GM19351 (cell line): ENCODE measurements at regions not wholly inside any gene's neighbourhood (a gene's known extent, or its start where the extent isn't known, plus 50 kb on each side); places are given as distances from the start of the nearest gene placed in this dataset.

Source experiments
- ATAC-seq: cut with Tn5 transposase; IDR thresholded peaks from one replicate; pipeline ENCODE4 v1.9.1; 2021; ENCODE audit warnings: mild to moderate bottlenecking, moderate library complexity; ENCODE audit not compliant: unreplicated experiment

GRCh38 chr22:48104766-48105165 lies 1342.3 kb downstream of the TBC1D22A start:
- ATAC-seq: no peak

GRCh38 chr22:48104102-48104738 lies 1341.8 kb downstream of the TBC1D22A start:
- ATAC-seq: no peak

- no peak for ATAC-seq
Measured at GRCh38 chr22:48103126-48103875, 1340.9 kb downstream of the TBC1D22A start.

DNA sequence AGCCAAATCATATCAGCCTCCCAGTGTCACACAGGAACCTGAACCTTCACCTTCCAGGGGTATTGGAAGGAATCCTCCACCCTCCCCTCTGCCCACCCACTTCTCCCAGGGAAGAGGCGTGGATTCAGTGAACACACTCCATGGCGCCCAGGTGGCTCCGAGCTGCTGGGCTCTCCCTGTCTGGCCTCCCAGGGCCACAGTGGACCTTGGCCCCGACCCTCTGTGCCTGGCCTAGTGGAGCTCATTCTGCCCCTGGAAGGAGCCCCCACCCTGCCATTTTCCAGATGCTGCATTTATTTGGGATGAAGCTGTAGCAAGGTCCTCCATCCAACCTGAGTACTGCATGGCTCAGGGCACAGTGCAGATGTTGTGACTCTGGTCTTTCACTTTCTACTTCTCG lies 1340.1 kb downstream of the TBC1D22A start:
- ATAC-seq: no peak

GRCh38 chr22:48101704-48102103 lies 1339.3 kb downstream of the TBC1D22A start:
- ATAC-seq: no peak

- ATAC-seq: no peak
Measured at GRCh38 chr22:48100685-48101417, 1338.4 kb downstream of the TBC1D22A start.

DNA sequence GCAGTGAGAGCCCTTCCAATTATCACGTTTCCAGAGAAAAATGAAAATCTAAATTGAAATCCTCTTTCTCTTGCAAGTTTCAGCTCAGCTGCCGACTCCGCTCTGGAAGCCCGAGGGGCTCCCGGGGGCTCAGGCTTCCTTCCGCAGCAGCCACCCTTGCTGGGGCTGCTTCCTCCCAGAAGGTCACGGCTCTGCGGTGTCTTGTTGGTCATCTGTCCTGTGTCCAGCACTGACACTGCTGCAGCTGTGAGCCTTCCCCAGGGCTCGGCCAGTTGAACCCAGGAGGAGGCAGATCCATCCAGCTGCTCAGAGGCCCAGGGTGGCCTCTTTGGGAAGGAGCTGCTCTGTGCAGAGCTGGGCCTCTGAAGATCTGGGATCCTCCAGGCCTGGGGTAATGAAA lies 1337.2 kb downstream of the TBC1D22A start:
- no peak for ATAC-seq

GRCh38 chr22:48099251-48099650 lies 1336.8 kb downstream of the TBC1D22A start:
- no peak for ATAC-seq

GRCh38 chr22:48098921-48099245 lies 1336.4 kb downstream of the TBC1D22A start:
- peak; percentile 7 for ATAC-seq

GRCh38 chr22:48098243-48098920 lies 1335.9 kb downstream of the TBC1D22A start:
- peak; percentile 89 for ATAC-seq

DNA sequence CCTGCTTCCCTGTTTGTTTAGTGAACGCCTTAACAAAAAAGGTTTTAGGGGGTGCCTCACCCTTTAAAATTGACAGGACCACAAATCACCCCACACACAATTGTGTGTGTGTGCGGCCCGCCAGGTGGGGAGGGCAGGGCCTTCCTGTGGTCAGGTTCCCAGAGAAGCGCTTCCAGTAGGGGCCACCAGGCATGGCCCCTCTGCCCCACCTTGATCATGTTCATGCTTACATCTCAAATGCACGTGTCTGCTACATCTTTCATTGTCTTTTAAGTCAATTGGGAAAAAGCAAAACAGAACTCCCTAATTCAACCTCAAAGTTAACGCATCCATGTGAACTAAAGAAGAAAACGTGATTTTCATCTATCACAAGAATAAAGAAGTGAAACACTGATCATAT lies 1335.3 kb downstream of the TBC1D22A start:
- peak; percentile 29 for ATAC-seq

DNA sequence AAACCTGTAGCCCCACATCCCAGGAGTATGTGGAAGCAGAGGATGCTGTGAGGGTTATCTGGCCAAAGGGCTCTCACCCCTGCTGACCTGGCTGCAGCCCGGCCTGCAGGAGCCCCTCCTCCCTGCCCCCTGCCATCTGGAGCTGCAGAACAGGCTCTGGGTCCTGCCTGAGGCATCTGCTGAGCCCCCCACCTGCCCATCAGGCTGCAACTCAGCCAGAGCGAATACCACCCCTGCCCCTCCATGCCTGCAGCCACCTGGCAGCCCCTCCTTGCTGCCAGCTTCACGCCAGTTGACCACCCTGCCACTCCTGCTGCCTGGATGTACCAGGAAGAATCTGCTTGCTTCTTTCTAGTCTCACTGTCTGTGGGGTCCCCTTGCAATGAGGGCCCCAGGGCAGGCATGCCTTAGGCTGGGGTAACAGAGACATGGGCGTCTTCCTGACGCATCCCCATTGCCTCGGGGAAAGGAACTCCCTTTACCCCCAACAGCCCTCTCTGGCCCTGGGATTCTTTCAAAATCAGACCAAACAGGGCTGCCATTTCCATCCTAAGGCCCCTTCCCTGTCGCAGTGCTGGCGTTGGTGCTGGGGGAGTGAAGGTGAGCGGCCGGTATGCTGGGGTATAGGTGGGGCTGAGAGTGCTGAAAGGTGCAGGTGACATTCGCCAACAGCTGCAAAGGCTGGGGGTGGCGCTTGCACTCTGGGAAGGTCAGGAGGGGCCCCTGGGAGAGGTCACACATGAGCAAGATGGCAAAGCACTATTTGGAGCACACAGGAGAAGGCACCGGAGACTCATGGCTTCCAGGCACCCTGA lies 1334.6 kb downstream of the TBC1D22A start:
- no peak for ATAC-seq

- ATAC-seq: no peak
Measured at GRCh38 chr22:48096411-48096810, 1334.0 kb downstream of the TBC1D22A start.

- no peak for ATAC-seq
Measured at GRCh38 chr22:48093981-48094380, 1331.5 kb downstream of the TBC1D22A start.

- no peak for ATAC-seq
Measured at GRCh38 chr22:48092866-48093265, 1330.4 kb downstream of the TBC1D22A start.

GRCh38 chr22:48091656-48092223 lies 1329.3 kb downstream of the TBC1D22A start:
- no peak for ATAC-seq

DNA sequence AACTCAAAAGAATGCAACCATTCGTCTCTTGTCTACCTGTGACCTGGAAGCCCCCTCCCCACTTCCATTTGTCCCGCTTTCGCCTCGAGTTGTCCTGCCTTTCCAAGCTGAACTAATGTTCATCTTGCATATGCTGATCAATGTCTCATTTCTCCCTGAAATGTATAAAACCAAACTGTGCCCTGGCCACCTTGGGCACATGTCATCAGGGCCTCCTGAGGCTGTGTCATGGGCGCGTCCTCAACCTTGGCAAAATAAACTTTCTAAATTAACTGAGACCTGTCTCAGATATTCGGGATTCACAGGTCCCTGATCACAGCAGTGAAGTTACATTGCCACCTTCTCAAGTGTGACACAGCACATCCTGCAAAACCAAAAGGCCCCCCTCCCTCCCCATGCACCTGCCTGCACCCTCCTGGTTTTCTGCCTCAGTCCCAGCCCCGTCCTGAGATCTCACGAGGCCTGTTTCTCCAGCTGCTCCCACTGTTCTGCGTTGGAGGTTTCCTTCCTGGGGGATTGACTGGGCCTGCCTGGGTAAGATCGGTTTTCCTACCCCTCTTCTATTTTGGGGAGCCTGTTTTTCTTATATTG lies 1328.7 kb downstream of the TBC1D22A start:
- no peak for ATAC-seq

GRCh38 chr22:48090332-48090672 lies 1327.9 kb downstream of the TBC1D22A start:
- ATAC-seq: no peak

DNA sequence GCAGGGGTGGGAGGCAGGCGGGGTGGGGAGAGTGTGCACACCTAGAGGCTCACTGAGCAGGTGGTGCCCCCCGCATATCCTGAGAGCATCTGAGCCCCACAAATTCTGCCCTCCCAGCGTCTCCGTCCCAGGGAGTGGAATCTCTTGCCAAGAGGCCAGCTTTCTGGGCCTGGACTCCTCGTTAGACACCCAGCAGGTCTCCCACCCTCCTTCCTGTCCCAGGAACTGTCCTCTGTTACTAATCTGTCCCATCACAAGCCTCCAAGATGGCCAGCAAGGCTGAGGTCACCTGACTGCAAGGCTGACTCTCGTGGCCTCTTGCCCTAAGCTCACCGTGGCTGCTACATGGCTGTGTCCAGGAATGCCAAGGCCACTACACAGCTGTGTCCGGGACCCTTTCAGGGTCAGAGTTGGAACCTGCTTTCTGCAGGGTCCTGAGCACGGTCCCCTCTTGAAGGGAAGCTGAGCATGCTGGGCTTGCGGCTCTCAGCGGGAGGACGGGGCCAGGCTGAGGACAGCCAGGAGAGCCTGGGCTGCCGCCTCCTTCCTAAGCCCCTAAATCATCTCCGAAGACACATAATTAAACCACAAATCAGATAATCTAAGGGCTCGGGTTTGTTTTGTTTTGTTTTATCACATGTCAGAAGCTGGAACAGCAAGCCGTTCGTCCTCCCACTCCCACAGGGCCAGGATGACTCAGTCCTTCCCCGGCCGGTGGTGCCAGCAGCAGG lies 1327.3 kb downstream of the TBC1D22A start:
- ATAC-seq: no peak
